DMS153 treated with DMSO at 0.1 percent for 48 hours (cell line): ENCODE measurements at regions not wholly inside any gene's neighbourhood (a gene's known extent, or its start where the extent isn't known, plus 50 kb on each side); places are given as distances from the start of the nearest gene placed in this dataset.
"Not testable (repeated sequence)": the region's sequence is repeated elsewhere in the genome, so short reads cannot be mapped to it uniquely, and the experiment has no call there.

Source experiments
- DNase-seq: peaks from one replicate; lab custom pipeline; 2025; ENCODE audit not compliant: unreplicated experiment; lab: John Stamatoyannopoulos, UW

- DNase-seq = no peak
Measured at GRCh38 chr13:30520571-30520970, 54.8 kb upstream of the HMGB1 start.

GRCh38 chr13:30523211-30523610, 57.5 kb upstream of the HMGB1 start:
- no peak for DNase-seq

- DNase-seq = not testable (repeated sequence)
Measured at GRCh38 chr13:30523817-30524216, 58.1 kb upstream of the HMGB1 start.

GRCh38 chr13:30525212-30525611, 59.5 kb upstream of the HMGB1 start:
- not testable (repeated sequence) for DNase-seq

GRCh38 chr13:30526612-30527495, 61.1 kb upstream of the HMGB1 start:
- DNase-seq = no peak

- no peak for DNase-seq
Measured at GRCh38 chr13:30529085-30529834, 63.5 kb upstream of the HMGB1 start.

- no peak for DNase-seq
Measured at GRCh38 chr13:30535046-30535445, 69.3 kb upstream of the HMGB1 start.

- no peak for DNase-seq
Measured at GRCh38 chr13:30545320-30545719, 72.4 kb upstream of the USPL1 start.

- DNase-seq = not testable (repeated sequence)
Measured at GRCh38 chr13:30548046-30548445, 69.7 kb upstream of the USPL1 start.

GRCh38 chr13:30551189-30551588, 66.5 kb upstream of the USPL1 start:
- peak; percentile 2 for DNase-seq

GRCh38 chr13:30552567-30552966, 65.2 kb upstream of the USPL1 start:
- no peak for DNase-seq

GRCh38 chr13:30559274-30559673, 58.4 kb upstream of the USPL1 start:
- no peak for DNase-seq

GRCh38 chr13:30560212-30560611, 57.5 kb upstream of the USPL1 start:
- DNase-seq = no peak

- no peak for DNase-seq
Measured at GRCh38 chr13:30561511-30561910, 56.2 kb upstream of the USPL1 start.

- DNase-seq = no peak
Measured at GRCh38 chr13:30564489-30564888, 53.2 kb upstream of the USPL1 start.

- no peak for DNase-seq
Measured at GRCh38 chr13:30565658-30566057, 52.1 kb upstream of the USPL1 start.

GRCh38 chr13:30567072-30567471, 50.6 kb upstream of the USPL1 start:
- no peak for DNase-seq
